ENCODE measurements at regions not wholly inside any gene's neighbourhood (a gene's known extent, or its start where the extent isn't known, plus 50 kb on each side); places are given as distances from the start of the nearest gene placed in this dataset.

DNA sequence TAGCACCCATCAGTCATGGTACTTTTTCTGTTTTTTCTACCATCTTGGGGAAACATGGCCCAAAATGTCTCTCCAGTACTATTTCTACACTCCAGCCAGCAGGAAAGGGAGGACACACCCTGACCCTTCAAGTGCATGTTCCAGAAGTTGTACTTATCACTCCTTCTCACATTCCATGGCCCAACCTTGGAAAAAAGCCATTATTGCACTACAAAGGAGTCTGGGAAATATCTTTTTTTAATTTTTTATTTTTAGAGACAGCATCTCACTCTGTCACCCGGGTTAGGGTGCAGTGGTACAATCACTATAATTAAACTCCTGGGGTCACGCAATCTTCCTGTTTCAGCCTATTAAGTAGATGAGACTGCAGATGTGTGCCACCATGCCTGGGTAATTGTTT lies 100.0 kb upstream of the PPP2R3A start:
- DNase-seq (ENCODE audit: low read depth) = no peak

DNA sequence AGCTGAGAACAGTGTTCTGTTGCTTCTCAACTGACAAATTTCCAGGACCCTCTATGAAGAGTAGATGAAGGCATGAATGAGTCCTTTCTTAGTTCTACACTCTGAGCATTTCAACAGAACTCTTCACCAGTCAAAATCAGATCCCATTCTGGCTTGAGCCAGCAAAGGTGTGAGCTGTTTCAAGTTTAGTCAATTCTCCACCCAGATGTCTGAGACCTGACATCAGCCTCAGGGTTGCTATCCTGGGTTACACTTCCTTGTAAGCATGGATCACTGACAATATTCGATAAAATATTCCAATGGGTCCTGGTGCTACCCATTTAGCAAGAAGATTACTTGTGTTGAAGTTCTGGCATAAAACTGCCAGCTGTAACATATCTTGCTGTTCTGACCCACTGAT lies 97.6 kb upstream of the PPP2R3A start:
- no peak for DNase-seq (ENCODE audit: low read depth)

DNA sequence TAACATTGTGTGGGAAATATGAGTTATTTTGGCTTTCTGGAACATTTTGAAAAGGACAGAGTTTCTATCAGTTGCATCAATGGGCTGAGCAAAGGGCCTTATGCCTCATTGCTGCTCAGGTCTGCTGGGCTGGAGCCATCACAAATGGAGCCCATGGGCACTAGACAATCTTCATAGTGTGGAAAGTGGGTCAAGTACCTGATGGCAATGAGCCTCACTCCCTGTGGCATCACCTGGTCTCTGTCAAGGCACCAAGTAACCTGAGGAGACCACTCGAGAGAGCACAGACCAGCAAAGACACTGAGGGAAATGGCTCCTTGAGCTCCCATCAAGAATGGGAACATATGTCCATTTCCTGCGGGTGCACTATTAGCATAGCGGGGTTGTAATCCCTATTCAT lies 96.7 kb upstream of the PPP2R3A start:
- DNase-seq (ENCODE audit: low read depth) = no peak

DNA sequence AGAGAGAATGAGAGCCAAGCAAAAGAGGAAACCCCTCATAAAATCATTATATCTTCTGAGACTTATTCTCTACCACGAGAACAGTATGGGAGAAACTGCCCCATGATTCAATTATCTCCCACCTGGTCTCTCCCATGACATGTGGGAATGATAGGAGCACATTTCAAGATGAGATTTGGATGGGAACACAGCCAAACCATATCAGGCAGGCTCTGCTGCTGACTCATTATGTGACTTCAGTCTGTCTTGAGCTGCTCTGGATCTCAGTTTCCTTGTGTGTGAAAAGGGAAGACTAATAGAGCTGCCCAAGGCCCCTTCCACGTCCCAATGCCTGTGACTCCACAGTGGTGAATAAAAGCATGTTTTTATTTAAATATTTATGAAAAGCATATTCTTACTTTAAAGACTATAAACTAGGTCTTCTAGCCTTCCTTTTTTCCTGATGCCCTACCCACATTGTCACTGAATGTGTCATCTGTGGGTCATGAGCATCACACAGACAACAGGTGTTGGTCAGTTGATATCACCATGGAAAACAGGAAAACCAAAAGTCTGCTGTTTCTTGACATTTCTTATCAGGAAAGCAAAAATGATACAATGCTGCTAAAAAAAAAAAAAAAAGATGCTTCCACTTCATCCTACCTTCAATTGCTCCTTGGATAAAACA lies 96.0 kb upstream of the PPP2R3A start:
- DNase-seq (ENCODE audit: low read depth) = no peak

DNA sequence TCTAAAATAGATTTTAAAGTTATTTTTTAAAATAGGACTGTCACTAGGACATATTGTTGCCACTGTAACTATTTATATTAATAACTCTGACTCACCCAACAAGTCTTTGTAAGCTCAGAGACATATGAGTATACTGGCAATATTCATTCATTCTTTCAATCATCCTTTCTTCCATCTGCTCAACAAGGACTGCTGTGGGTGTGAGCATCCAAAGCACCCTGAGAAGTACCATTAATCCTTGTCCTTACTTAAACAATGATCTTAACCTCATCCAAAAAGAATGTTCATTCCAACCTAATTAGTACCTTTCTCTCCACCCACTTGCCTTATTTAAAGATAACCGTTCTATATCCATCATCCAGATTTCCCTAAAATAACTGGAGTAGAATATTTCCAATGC lies 94.2 kb upstream of the PPP2R3A start:
- no peak for DNase-seq (ENCODE audit: low read depth)

DNA sequence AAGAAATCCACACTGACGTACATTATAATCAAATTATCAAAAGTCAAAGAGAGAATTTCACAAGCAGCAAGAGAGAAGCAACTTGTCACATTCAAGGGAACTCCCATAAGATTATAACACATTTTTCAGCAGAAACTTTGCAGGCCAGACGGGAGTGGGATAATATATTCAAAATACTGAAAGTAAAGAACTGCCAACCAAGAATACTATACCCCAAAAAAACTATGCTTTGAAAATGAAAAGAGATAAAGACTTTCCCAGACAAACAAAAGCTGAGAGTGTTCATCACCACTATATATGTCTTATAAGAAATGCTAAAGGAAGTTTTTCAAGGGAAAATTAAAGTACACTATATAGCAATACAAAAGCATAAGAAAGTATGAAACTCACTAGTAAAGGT lies 91.5 kb upstream of the PPP2R3A start:
- DNase-seq (ENCODE audit: low read depth) = no peak

DNA sequence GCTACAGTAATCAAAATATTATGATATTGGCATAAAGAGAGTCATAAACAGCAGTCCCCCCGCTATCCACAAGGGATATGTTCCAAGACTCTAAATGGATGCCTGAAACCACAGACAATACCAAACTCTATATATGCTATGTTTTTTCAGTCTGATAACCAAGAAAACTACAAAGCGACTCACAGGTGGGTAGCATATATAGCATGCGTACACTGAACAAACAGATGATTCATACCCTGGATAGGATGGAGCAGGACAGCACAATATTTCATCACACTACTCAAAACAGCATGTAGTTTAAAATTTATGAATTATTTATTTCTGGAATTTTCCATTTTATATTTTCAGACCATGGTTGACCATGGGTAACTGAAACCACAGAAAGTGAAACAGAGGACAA lies 87.0 kb upstream of the PPP2R3A start:
- no peak for DNase-seq (ENCODE audit: low read depth)

DNA sequence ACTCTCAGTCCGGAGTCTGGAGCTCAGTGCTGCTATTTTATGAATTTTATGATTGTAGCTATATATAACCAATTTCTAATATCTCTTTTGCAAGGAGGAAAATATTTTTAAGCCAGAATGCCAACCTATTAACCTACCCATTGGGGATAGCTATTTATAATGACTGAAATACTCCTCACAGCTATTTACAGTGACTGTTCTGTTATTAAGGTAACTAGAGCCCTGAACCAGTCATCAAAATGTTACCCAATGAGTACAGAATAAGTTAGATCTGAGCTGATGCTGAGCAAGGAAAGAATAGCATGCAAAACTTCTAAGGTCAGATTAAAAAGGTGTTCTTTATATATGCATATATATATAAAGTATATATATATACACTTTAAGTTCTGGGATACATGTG lies 79.6 kb upstream of the PPP2R3A start:
- no peak for DNase-seq (ENCODE audit: low read depth)

DNA sequence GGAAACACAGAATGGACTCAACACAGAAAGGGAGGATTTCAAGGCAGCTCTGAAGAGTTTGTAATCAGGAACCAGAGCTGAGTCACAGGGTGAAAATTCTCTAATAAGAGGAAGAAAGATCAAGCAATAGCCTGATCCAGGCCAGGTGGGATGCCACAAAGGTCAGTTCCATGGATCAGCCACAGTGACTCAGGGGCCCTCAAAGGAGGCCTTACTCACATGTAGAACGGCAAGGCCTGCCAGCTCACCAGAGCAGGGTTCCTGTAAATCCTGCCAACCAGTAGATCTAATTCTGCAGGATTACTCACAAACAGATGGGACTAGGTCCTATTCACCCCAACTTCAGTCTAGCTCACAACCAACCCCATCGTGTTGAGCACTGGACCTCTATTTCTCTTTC lies 78.3 kb upstream of the PPP2R3A start:
- DNase-seq (ENCODE audit: low read depth) = no peak

DNA sequence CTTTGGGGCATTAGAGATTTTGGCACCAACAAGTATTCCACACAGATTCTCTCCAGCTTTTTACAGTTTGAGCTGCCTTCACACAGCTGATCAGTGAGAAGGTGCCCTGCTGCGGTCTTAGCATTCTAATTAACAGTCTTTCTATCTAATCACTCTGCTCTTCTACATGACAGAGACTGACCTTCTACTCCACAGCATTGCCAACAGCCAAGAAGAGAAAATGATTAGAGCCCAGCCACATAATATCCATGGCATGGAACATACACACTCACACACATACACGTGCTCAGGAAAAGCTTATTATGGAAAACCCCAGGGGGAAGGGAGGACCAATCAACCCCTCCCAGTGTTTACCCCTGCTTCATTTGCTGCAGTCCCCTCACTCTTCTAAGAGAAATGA lies 76.1 kb upstream of the PPP2R3A start:
- DNase-seq (ENCODE audit: low read depth) = no peak

DNA sequence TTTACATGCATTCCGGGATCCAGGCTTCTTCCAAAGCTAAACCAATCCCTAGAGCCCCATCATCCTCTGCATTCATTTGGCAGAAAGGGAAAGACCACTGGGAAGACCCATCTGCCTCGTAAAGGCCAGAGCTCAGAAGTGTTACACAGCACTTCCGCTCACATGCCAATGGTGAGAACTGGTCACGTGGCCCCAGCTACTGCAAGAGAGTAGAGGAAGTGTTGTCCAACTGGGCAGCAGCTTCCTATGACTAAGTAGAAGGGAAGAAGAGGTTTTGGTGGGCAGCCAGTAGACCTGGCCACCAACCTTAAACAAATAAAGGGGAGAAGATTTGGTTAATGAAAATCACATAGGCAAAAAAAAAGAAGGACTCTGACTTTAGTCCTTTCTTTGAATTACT lies 74.4 kb upstream of the PPP2R3A start:
- no peak for DNase-seq (ENCODE audit: low read depth)

DNA sequence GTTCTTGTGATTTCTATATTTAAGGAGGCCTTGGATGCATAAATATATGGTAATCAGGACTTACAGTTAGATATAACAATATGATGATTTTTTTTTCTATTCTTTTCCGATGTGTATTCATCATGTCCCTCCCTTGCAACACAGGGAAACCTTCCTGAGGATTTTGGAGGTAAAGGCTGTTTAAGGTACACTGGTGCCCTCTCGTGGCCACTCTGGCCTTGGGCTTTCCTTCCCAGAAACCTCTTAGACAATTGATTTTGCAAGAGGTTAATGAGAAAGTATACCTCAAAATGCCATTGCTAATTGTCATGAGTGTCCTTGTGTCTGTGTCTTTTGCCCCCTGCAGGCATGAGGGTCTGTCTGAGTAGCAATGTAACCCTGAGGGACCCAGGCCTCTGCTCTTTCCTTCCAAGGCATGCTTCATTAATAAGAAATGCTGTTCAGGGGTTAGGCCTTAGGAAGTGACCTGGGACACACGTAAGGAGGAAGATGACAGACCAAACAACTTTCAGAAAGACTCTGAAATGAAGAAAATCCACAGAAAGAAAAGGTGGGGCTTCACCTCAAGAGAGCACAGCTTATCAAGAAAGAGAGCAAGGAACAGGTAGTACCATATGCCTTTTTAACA lies 70.3 kb upstream of the PPP2R3A start:
- DNase-seq (ENCODE audit: low read depth) = peak; percentile 15

DNA sequence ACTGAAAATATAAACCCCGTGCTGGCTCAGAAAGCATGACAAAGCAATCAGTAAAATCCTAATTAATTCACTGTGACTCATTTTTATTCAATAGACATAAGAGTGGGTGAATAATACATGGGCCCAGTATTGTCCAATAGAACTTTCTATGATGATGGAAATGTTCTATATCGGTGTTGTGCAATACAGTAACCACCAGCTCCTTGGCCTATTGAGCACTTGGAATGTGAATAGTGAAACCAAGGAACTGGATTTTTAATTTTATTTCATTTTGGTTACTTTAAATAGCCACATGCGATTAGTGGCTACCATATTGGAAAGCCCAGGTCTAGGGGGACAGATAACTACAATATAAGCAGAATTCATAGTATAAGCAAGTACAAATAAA lies 69.8 kb upstream of the PPP2R3A start:
- DNase-seq (ENCODE audit: low read depth) = no peak

DNA sequence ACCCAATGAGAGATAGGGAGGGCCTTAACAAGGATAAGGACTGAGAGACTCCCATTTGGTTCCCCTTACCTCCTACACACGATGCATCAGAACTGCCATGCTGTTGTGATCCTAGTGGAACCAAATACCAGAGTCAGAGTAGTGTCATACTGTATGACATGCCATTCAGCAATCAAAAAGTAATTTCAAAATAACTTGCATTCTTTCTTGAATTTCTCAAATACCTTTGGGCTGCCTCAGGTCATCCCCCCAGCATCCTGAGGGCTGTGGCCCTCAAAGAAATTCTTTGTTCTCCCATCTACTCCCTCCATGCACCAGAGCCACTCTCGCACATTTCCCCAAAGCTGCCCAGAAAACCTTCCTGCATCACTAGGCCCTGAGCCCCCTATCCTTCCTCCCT lies 68.9 kb upstream of the PPP2R3A start:
- no peak for DNase-seq (ENCODE audit: low read depth)

DNA sequence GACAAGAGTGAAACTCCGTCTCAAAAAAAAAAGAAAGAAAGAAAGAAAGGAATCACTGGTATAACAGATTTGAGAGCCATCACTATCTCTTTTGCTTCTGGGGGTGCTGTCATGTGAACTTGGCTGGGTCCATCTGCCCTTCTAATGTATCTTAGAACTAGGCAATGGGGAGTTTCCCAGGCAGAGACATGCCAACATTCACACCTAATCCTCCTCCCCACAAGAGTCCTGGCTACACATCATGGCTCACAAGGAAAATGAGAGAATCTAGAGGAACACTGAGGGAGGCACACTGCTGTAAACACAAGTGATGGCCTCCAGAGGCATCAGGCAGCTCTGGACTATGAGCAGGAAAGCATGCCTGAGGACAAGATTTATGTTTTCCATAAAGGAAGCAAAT lies 67.8 kb upstream of the PPP2R3A start:
- DNase-seq (ENCODE audit: low read depth) = no peak

DNA sequence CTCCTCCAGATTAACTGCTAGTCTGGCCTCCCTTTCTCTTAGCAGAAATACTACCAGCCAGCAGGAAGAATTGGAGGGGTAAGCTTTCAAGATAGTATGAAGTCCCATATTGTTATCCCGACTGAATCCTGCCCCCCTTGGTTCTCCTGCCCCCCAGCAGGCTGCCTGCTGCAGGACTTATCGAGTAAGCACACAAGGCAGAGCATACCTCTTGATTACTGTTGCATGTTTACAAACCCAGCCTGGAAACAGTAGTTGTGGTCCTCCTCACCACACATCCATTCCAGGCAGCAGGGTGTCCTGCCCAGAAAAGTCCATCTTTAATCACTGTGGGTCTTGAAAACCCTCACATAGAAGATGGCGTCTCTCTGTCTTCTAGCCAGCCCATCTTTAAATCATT lies 66.8 kb upstream of the PPP2R3A start:
- DNase-seq (ENCODE audit: low read depth) = no peak

DNA sequence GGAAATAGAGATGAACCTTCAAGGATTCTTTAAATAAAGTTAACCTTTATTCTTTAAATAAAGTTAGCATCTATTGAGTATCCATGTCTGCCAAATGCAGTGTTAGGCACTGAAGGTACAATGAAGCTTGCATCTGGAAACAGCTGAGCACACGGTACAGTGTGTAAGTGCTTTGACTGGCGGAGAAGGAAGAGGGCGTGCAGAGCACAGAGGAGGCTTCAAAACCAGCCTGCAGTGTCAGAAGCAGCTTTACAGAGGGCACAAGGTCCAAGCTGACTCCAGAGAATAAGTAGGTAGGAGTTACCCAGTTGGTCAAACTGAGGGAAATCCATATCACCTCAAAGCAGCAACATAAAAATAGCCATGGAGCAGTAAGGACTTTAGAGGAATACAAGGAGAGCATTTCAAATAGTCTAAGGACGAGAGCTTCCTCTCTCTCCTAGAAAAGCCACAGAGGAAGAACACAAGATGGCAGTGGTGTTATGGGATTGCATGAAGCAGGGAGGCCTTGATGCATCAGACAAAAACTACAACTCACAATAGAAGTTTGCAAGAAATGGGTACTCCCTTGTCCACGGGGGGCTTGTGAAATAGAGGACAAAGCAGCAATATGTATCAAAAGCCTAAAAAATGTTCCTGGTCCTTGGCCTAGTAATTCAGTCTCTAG lies 60.3 kb upstream of the PPP2R3A start:
- no peak for DNase-seq (ENCODE audit: low read depth)

DNA sequence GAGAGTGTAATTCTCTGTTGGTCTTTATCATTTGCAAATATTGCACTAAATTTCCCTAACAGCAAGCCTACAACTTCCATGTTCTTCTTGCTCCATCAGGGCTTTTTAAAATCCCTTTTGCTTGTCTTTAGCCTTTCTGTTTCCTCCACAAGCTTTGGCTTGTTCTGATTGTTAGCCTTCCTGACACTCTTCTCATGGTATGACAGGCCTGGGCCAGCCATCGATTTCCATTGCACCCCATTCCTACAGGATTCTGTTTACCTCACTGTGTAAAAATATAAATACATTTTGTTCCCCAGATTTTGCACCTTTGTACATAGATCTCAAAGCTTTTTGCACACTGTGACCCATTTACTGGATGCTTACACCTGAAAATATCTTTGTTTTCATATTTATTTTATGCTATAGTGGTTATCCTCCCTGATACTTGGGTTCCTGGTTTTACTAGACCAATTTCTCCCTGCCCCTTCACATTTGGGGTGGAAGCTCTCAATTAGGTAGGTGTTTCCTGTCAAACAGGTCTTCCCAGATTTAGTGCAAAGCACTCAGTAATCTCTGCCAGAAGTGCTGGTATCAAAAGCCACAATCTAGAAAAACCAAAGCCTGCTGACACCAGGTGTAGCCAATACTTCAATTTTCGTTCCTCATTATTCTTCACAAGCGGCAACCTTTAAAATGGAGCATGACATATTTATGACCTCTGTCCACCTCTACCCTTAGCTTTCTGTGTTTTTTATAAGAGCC lies 57.9 kb upstream of the PPP2R3A start:
- no peak for DNase-seq (ENCODE audit: low read depth)

DNA sequence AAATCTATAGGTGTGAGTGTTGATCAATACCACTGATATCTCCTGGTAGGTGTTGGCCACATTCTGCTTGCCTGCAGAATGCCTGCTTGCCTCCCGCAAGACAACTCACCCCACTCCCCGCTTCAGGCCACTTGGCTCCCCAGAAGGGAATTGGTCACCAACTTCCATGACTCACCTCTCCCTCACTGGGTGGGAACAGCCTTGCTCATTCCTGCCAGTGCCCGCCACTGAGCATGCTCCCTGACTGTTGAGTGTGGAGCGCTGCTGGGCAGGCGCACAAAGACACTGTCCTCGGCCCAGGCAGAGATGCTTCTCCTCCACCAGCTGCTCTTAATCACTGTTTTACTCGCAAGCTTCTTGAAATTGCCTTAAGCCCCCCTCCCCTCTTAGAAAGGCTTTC lies 57.3 kb upstream of the PPP2R3A start:
- DNase-seq (ENCODE audit: low read depth) = no peak

DNA sequence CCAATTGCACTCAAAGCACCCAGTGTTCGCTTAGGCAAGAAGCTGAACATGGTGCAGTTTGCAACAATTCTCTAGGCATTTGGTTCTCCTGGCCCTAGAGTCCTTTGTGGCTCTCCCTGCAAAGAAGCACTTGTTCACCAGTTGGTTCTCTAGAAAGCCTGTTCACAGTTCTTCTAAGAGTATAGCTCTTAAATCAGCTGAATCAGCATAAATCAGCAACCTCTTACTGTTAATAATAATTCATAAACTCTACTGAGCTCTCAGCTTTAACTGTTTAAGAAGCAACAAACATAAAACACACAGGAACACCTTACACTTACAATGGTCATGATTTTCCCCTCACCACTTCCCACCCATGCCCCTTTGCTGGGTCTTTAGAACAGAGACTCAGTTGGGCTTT lies 56.8 kb upstream of the PPP2R3A start:
- DNase-seq (ENCODE audit: low read depth) = no peak

DNA sequence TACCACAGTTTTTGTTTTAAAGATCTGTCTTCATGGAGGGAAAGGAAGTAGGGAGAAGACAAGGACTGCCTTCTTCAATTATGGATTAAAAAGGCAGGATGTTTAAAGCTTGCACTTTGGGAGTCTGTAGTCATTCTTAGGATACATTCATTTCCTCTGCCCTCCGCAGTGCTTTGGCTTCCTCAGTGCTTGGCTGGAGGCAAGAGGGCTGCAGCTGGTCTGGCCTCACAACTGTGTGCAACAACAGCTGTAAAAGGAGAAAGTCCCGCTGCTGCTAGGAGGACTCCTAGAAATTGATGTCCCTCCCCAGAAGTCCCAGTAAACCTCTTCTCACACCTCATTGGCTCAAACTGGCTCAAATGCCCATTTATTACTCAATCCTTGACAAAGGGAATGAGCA lies 54.4 kb upstream of the PPP2R3A start:
- DNase-seq (ENCODE audit: low read depth) = no peak

DNA sequence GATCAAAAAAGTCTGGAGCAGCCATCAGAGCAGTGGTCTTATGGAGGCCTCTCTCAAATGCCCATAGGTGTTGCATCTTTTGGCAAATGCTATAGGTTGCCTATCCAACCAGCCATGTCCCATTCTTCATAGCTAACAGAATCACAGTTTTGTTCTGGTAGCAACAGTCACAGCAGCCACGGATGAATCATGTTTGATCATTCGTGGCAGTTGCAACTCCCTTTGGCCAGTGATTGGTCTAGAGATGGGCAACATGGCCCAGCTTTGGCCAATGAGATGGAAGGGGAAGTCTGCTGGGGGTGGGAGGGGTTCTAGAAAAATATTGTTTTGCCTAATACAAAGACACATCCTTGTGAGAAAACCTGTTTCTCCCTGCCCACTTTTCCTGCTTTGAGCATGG lies 50.3 kb upstream of the PPP2R3A start:
- DNase-seq (ENCODE audit: low read depth) = no peak

Data from activated T-cell treated with anti-CD3 and anti-CD28 coated beads for 48 hours (primary cell).